DND-41 (cell line): ENCODE measurements at regions not wholly inside any gene's neighbourhood (a gene's known extent, or its start where the extent isn't known, plus 50 kb on each side); places are given as distances from the start of the nearest gene placed in this dataset.
"Not testable (repeated sequence)": the region's sequence is repeated elsewhere in the genome, so short reads cannot be mapped to it uniquely, and the experiment has no call there.

Experiments
- CTCF ChIP-seq: IDR thresholded peaks from 2 replicates; pipeline ENCODE4 v1.5.1; 2012; ENCODE audit warnings: borderline replicate concordance, low read length, moderate library complexity, mild to moderate bottlenecking; ENCODE audit not compliant: poor library complexity, severe bottlenecking; ENCODE audit errors: extremely low read depth
- EZH2 ChIP-seq: IDR thresholded peaks from 3 replicates; pipeline ENCODE4 v1.6.1; 2012; ENCODE audit warnings: borderline replicate concordance, low read depth, mild to moderate bottlenecking, moderate library complexity, low read length, inconsistent platforms; ENCODE audit not compliant: severe bottlenecking

GRCh38 chr1:29386453-29386852 is 150.1 kb downstream of the PTPRU start:
- TF ChIP-seq CTCF, EZH2: not testable (repeated sequence)
